GM12878 (cell line): ENCODE measurements at regions not wholly inside any gene's neighbourhood (a gene's known extent, or its start where the extent isn't known, plus 50 kb on each side); places are given as distances from the start of the nearest gene placed in this dataset.

Experiments used
- ASH2L ChIP-seq: fragments of 300-600, 200-600 bp; sonication (generic); IDR thresholded peaks from 2 replicates; pipeline ENCODE4 v1.6.1; 2017; ENCODE audit warnings: low read depth, mild to moderate bottlenecking, borderline replicate concordance
- CBX3 ChIP-seq: fragments of 200-600 bp; sonication (generic); IDR thresholded peaks from 2 replicates; pipeline ENCODE4 v1.6.1; 2016; ENCODE audit warnings: low read depth, borderline replicate concordance
- ELK1 ChIP-seq: IDR thresholded peaks from 2 replicates; pipeline ENCODE4 v1.6.1; 2012; ENCODE audit warnings: low read depth, low read length, improper control_type of control experiment
- EP300 ChIP-seq, 2 experiments: fragments of 150-350 bp in 1 of 2; IDR thresholded peaks; 2 replicates each; pipeline ENCODE4 v1.6.1; 2011 to 2012; ENCODE audit warnings: low read depth in 2 of 2, low read length in 2 of 2, borderline replicate concordance in 1 of 2, improper control_type of control experiment in 1 of 2, inconsistent platforms in 1 of 2; ENCODE audit not compliant: control insufficient read depth in 1 of 2
- MEF2B ChIP-seq: fragments of 450-650 bp; IDR thresholded peaks from 2 replicates; pipeline ENCODE4 v1.6.1; 2018; ENCODE audit warnings: mild to moderate bottlenecking, moderate library complexity; ENCODE audit not compliant: partially characterized antibody, poor library complexity, severe bottlenecking
- RAD51 ChIP-seq: fragments of 450-650 bp; IDR thresholded peaks from 2 replicates; pipeline ENCODE4 v1.6.1; 2016; ENCODE audit warnings: moderate library complexity, mild to moderate bottlenecking, inconsistent platforms
- ZNF274 ChIP-seq: IDR thresholded peaks from one replicate; pipeline ENCODE4 v1.8.0; 2011; ENCODE audit not compliant: insufficient read length, insufficient read depth
- ZNF384 ChIP-seq: IDR thresholded peaks from 2 replicates; pipeline ENCODE4 v1.6.1; 2012; ENCODE audit warnings: low read depth, mild to moderate bottlenecking, low read length, improper control_type of control experiment, borderline replicate concordance
- ZNF687 ChIP-seq: fragments of 450-650 bp; IDR thresholded peaks from 2 replicates; pipeline ENCODE4 v1.6.1; 2017; ENCODE audit warnings: mild to moderate bottlenecking, moderate library complexity

DNA sequence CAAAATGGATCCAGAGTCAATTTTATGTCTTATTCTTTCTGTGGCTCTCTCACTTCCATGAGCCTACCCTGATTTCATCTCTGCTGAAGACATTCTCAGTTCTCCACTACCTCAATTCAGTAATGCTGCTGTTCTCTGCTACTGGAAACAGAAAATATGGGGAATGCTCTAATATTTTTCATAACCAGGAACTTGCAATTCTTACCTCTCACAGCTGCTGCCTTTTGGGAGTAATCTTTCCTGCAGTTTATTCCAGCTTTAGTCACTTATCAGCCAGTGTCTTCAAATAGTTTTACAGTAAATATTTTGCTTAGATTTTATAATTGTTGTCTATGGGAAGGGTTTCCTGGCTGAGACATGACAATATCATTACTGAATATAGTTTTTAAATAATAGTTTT is 145.1 kb upstream of the UFM1 start (continued):
- TF ChIP-seq ZNF687 (no peak), MEF2B (no peak), CBX3 (no peak), ELK1 (no peak), ASH2L (no peak), EP300 (IDR thresholded peaks at IDR 0.05; ENCODE audit: borderline replicate concordance in 1 of 2, control insufficient read depth in 1 of 2, low read depth in 2 of 2, low read length in 2 of 2) (no peak), ZNF274 (no peak), ZNF384 (no peak), RAD51 (no peak)
